Neural progenitor cell (in vitro differentiated cells): ENCODE measurements at regions not wholly inside any gene's neighbourhood (a gene's known extent, or its start where the extent isn't known, plus 50 kb on each side); places are given as distances from the start of the nearest gene placed in this dataset.

Experiments
- EZH2 ChIP-seq: fragments of 200-600 bp; sonication (generic); IDR thresholded peaks from 2 replicates; pipeline ENCODE4 v1.6.1; 2017; ENCODE audit warnings: antibody characterized with exemption, mild to moderate bottlenecking, moderate library complexity
- TF ChIP-seq, protein P1 (sequence below): fragments of 200-600 bp; sonication (generic); IDR thresholded peaks from 2 replicates; pipeline ENCODE4 v1.5.1; 2017; ENCODE audit warnings: antibody characterized with exemption, mild to moderate bottlenecking

- TF ChIP-seq, protein P1, sequence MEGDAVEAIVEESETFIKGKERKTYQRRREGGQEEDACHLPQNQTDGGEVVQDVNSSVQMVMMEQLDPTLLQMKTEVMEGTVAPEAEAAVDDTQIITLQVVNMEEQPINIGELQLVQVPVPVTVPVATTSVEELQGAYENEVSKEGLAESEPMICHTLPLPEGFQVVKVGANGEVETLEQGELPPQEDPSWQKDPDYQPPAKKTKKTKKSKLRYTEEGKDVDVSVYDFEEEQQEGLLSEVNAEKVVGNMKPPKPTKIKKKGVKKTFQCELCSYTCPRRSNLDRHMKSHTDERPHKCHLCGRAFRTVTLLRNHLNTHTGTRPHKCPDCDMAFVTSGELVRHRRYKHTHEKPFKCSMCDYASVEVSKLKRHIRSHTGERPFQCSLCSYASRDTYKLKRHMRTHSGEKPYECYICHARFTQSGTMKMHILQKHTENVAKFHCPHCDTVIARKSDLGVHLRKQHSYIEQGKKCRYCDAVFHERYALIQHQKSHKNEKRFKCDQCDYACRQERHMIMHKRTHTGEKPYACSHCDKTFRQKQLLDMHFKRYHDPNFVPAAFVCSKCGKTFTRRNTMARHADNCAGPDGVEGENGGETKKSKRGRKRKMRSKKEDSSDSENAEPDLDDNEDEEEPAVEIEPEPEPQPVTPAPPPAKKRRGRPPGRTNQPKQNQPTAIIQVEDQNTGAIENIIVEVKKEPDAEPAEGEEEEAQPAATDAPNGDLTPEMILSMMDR, result no peak
- no peak for TF ChIP-seq EZH2
Measured at GRCh38 chr3:135848051-135848450, 117.5 kb upstream of the PPP2R3A start.
